HG02852 (cell line): ENCODE measurements at regions not wholly inside any gene's neighbourhood (a gene's known extent, or its start where the extent isn't known, plus 50 kb on each side); places are given as distances from the start of the nearest gene placed in this dataset.

Source experiments
- ATAC-seq: cut with Tn5 transposase; IDR thresholded peaks from one replicate; pipeline ENCODE4 v1.9.1; 2021; ENCODE audit warnings: mild to moderate bottlenecking, moderate library complexity; ENCODE audit not compliant: unreplicated experiment

GRCh38 chr1:56320464-56321149 is 258.8 kb downstream of the PLPP3 start:
- ATAC-seq, result no peak

DNA sequence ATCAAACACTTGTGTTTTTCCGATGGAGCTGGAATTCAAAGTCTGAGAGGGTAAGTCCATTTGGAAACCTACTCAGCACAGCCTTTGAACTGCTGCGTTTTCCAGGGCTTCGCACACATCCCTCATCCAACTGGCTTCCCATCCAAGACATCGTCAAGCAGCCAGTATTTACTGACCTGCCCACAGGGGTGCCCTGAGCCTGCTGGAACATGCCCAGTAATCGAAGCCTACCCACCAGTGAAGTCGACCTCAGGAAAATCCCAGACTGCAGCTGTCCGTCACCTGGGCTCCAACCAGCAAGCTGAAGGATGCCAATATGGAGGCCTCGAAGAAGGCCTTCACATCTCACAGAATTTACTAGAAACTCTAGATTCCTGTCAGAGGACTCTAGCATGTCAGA is 261.6 kb downstream of the PLPP3 start:
- no peak for ATAC-seq

DNA sequence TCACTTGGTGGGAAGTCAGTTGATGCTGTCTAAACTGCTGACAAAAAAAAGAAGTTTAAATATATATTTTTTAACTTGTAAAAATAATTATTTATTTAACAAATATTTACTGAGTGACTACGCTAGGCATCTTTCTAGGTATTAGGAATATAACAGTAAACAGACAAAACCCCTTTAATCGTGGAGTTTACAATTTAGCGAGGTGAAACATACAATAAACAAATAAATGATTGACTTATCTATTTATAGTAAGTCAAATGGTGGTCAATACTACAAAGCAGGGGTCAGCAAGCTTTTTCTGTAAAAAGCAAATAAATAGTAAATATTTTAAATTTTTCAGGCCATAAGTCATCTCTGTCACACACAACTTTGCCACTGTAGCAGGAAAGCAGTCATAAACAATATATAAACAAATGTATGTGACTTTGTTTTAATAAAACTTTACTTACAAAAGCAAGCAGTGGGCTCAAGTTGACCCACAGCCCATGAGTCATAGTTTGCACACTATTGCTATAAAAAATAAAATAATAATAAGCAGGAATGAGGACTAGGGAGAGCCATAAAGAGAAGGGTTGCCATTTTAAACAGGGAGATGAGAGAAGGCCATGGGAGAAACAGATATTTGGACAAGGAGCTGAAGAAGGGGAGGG is 263.9 kb downstream of the PLPP3 start:
- no peak for ATAC-seq

DNA sequence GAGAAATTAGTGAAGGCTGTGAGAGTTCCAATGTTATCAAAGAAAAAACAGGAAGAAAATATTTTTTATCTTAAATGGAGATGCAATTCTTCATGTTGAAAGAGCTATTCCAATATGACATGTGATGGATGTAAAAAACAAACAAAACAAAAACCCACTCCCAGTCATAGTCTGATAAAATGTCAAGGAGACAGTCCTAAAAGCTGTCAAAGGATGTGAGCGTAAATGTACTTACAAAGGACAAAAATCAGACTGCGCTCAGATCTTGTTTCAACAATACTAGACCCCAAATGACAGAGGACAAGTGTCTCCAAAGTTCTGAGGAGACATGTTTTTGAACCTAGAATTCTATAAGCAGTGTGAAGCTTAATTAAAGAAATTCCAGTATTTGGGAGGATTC is 265.8 kb downstream of the PLPP3 start:
- no peak for ATAC-seq

GRCh38 chr1:56311766-56312165 is 267.6 kb downstream of the PLPP3 start:
- ATAC-seq, result no peak

DNA sequence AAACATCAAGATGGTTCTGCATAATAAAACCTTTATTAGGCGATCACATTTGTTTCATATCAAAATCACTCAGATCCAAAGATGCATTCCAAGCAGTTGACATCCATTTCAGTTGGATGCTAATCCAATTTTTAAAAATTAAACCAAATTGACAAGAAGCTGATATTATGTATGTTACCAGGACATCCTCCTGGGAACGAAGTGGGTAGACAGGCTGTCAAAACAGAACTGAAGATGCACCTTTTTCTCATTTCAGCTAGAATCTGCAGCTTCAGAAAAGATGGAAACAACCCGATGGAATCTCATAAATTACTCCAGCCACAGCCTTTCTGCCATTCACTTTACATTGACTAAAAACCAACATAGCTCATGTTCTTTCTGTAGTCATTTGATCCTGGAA is 268.4 kb downstream of the PLPP3 start:
- no peak for ATAC-seq

DNA sequence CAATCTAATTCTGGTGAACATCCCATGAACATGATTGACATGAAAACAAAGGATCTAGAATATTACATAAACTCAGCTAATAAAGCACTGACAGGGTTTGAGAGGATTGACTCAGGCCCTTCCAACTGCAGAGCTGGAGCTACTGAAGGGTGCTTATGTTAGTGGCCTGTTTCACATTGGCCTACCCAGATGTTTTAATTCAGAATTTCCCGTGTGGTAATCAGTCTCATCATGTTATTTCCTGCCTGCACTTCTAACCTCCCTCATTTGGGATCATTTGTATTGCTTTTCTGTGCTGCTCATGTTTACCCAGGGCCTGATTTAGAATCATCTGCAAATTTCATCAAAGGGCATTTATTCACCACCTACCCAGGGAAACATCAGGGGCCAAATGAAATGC is 270.3 kb downstream of the PLPP3 start:
- ATAC-seq, result no peak

- ATAC-seq, result no peak
These were observed 274.4 kb downstream of the PLPP3 start for GRCh38 chr1:56304975-56305374.

- ATAC-seq, result no peak
These were observed 275.6 kb downstream of the PLPP3 start for GRCh38 chr1:56303805-56304204.

DNA sequence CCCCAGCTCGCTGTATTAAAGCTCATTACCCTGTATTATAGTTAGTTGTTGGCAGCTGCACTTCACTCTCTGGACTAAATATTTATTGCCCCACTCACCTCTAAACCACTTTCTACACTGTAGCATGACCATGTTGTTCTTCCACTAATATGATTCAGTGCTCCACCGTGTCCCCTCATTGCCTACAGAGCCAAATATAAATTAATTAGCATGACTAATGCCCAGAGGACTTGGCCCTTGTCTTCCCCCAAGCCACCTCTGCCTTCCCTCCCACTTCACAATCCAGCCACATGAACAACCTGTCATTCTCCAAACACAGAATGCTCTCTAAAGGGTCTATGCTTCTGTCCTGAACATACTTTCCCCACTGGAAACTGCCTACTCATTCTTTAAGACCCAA is 276.5 kb downstream of the PLPP3 start:
- no peak for ATAC-seq

DNA sequence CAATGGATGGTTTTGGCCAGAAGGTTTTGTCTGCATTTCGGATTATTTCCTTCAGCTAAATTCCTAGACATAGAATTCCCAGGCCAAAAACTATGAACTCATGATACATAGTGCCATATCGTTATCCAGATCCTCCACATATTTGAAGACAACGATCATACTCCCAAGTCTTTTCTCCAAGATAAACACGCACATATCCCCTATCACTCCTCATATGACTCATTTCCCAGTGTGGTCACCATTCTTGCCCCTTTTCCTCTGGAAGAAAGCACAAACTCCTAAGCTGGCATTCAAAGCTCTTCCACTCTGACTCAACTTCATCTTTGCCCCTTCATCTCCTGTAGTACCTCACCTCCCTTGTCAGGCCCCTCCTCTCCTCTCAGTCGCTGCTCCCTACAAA is 277.6 kb downstream of the PLPP3 start:
- no peak for ATAC-seq

- no peak for ATAC-seq
These were observed 278.5 kb downstream of the PLPP3 start for GRCh38 chr1:56300836-56301235.

- ATAC-seq, result no peak
These were observed 280.5 kb downstream of the PLPP3 start for GRCh38 chr1:56298866-56299265.

DNA sequence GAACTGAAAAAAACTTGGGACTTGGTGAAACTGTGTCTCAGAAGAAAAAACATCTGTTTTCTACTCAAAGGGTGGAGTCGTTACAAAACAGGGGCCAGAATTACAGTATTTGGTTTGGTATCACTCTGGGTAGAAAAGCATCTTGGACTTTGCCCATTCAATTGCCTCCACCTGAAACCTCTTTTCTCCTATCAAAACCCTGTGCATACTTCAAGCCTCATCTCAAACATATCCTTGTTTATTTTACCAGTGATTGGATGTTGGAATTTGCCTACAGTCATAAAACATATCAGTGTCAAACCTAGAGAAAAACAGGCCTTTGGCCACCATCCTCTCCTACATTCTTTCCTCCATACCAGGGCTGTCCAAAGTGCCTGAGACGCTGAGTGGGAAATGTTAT is 281.5 kb downstream of the PLPP3 start:
- no peak for ATAC-seq

- ATAC-seq, result no peak
These were observed 282.2 kb downstream of the PLPP3 start for GRCh38 chr1:56297208-56297607.

- no peak for ATAC-seq
These were observed 283.1 kb downstream of the PLPP3 start for GRCh38 chr1:56295949-56296929.

- ATAC-seq, result no peak
These were observed 287.9 kb downstream of the PLPP3 start for GRCh38 chr1:56291374-56291919.

- ATAC-seq, result no peak
These were observed 290.1 kb downstream of the PLPP3 start for GRCh38 chr1:56289260-56289659.

DNA sequence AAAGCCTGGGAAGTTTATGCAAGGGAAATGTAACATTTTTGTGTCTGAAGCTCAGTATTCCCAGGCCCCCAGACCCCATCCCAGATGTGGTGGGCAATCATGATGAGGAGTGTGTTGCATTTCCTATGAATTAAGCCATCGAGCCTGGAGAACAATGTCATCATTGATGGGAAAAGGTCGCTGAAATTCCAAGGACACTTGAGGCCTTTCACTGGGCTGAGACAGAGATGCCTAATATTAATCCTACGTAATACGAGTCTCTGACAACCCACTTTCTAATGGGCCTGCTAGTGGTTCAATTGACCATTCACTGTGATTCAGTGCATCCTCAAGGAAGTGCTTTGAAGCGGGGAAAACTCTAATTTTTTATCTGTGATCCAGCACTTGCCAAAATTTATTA is 291.6 kb downstream of the PLPP3 start:
- ATAC-seq, result no peak

DNA sequence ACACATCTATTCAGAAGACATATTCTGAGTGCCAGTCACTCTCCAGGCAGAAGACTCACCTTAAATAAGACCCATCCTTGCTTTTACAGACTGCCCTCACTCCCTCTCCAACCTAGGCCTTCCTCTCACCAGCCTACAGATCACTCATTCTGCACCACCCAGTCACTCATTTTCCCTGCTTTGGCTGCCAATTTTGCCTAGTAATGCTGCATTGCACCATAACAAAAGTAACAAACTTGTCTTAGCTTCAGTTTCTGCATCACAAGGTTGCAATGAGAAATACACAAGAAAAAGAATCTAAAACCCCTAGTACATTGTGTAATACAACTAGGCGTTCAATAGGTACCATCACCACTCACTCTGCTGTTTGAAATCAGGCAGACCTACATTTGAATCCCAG is 292.4 kb downstream of the PLPP3 start:
- no peak for ATAC-seq

- ATAC-seq, result no peak
These were observed 292.9 kb downstream of the PLPP3 start for GRCh38 chr1:56286506-56286905.
